MG63 (cell line): ENCODE measurements at regions not wholly inside any gene's neighbourhood (a gene's known extent, or its start where the extent isn't known, plus 50 kb on each side); places are given as distances from the start of the nearest gene placed in this dataset.

Source experiments
- DNase-seq: peaks from one replicate; pipeline ENCODE4 v3.0.0-alpha.2; 2020
- H3K27me3 ChIP-seq: fragments of 250-450 bp; sonication (Bioruptor Pico); 2 replicates; pipeline ENCODE4 v1.5.1; 2020; ENCODE audit warnings: mild to moderate bottlenecking, moderate library complexity
- H3K36me3 ChIP-seq: fragments of 250-450 bp; sonication (Bioruptor Pico); 2 replicates; pipeline ENCODE4 v1.5.1; 2020; ENCODE audit warnings: mild to moderate bottlenecking, moderate library complexity
- H3K4me3 ChIP-seq: fragments of 250-450 bp; sonication (Bioruptor Pico); 2 replicates; pipeline ENCODE4 v1.5.1; 2020; ENCODE audit warnings: mild to moderate bottlenecking, moderate library complexity
- H3K9me3 ChIP-seq: fragments of 250-450 bp; sonication (Bioruptor Pico); 2 replicates; pipeline ENCODE4 v1.5.1; 2020; ENCODE audit warnings: mild to moderate bottlenecking, moderate library complexity

- DNase-seq = no peak
- no peak overlapping the region for H3K4me3 ChIP-seq
- no peaks in the 10 kb centered on the region for H3K27me3 ChIP-seq
- no peaks in the 10 kb centered on the region for H3K9me3 ChIP-seq
- H3K36me3 ChIP-seq = no peaks in the 10 kb centered on the region
These were observed 406.9 kb upstream of the NCAM2 start for GRCh38 chr21:20591284-20591683.

GRCh38 chr21:20592463-20592862, 405.7 kb upstream of the NCAM2 start:
- no peak for DNase-seq
- H3K27me3 ChIP-seq = no peaks in the 10 kb centered on the region
- H3K4me3 ChIP-seq = no peak overlapping the region
- no peaks in the 10 kb centered on the region for H3K9me3 ChIP-seq
- H3K36me3 ChIP-seq = no peaks in the 10 kb centered on the region

- Histone ChIP-seq H3K9me3 (no peaks in the 10 kb centered on the region), H3K27me3 (no peaks in the 10 kb centered on the region), H3K4me3 (no peak overlapping the region), H3K36me3 (no peaks in the 10 kb centered on the region)
- no peak for DNase-seq
These were observed 395.0 kb upstream of the NCAM2 start for GRCh38 chr21:20603236-20603635.

GRCh38 chr21:20611008-20611407, 387.2 kb upstream of the NCAM2 start:
- Histone ChIP-seq H3K27me3 (no peaks in the 10 kb centered on the region), H3K4me3 (no peak overlapping the region), H3K9me3 (no peaks in the 10 kb centered on the region), H3K36me3 (no peaks in the 10 kb centered on the region)
- no peak for DNase-seq

- Histone ChIP-seq H3K36me3 (no peaks in the 10 kb centered on the region), H3K27me3 (no peaks in the 10 kb centered on the region), H3K9me3 (no peaks in the 10 kb centered on the region), H3K4me3 (no peak overlapping the region)
- DNase-seq = no peak
These were observed 384.6 kb upstream of the NCAM2 start for GRCh38 chr21:20613654-20614053.

GRCh38 chr21:20617130-20617529, 381.1 kb upstream of the NCAM2 start:
- no peak for DNase-seq
- no peaks in the 10 kb centered on the region for H3K9me3 ChIP-seq

GRCh38 chr21:20618878-20619277, 379.3 kb upstream of the NCAM2 start:
- no peaks in the 10 kb centered on the region for H3K9me3 ChIP-seq
- DNase-seq = no peak
- H3K27me3 ChIP-seq = no peaks in the 10 kb centered on the region
- H3K36me3 ChIP-seq = no peaks in the 10 kb centered on the region
- H3K4me3 ChIP-seq = no peak overlapping the region

More at GRCh38 chr21:20617130-20617529, 381.1 kb upstream of the NCAM2 start:
- H3K4me3 ChIP-seq = no peak overlapping the region
- H3K27me3 ChIP-seq = no peaks in the 10 kb centered on the region
- no peaks in the 10 kb centered on the region for H3K36me3 ChIP-seq

GRCh38 chr21:20627594-20627993, 370.6 kb upstream of the NCAM2 start:
- no peaks in the 10 kb centered on the region for H3K36me3 ChIP-seq
- no peak for DNase-seq
- H3K4me3 ChIP-seq = no peak overlapping the region
- H3K9me3 ChIP-seq = no peaks in the 10 kb centered on the region
- no peaks in the 10 kb centered on the region for H3K27me3 ChIP-seq

GRCh38 chr21:20631633-20632032, 366.6 kb upstream of the NCAM2 start:
- DNase-seq = no peak
- no peaks in the 10 kb centered on the region for H3K9me3 ChIP-seq
- H3K4me3 ChIP-seq = no peak overlapping the region
- H3K36me3 ChIP-seq = no peaks in the 10 kb centered on the region
- H3K27me3 ChIP-seq = no peaks in the 10 kb centered on the region

- Histone ChIP-seq H3K9me3 (no peaks in the 10 kb centered on the region), H3K27me3 (no peaks in the 10 kb centered on the region), H3K4me3 (no peak overlapping the region), H3K36me3 (no peaks in the 10 kb centered on the region)
- no peak for DNase-seq
These were observed 359.2 kb upstream of the NCAM2 start for GRCh38 chr21:20639026-20639425.

- no peaks in the 10 kb centered on the region for H3K36me3 ChIP-seq
- DNase-seq = no peak
- H3K4me3 ChIP-seq = no peak overlapping the region
- H3K27me3 ChIP-seq = no peaks in the 10 kb centered on the region
- H3K9me3 ChIP-seq = no peaks in the 10 kb centered on the region
These were observed 357.0 kb upstream of the NCAM2 start for GRCh38 chr21:20641241-20641640.

- no peak overlapping the region for H3K4me3 ChIP-seq
- no peaks in the 10 kb centered on the region for H3K36me3 ChIP-seq
- no peak for DNase-seq
- no peaks in the 10 kb centered on the region for H3K27me3 ChIP-seq
- no peaks in the 10 kb centered on the region for H3K9me3 ChIP-seq
These were observed 355.5 kb upstream of the NCAM2 start for GRCh38 chr21:20642681-20643080.

GRCh38 chr21:20644552-20644951, 353.7 kb upstream of the NCAM2 start:
- Histone ChIP-seq H3K4me3 (no peak overlapping the region), H3K9me3 (no peaks in the 10 kb centered on the region), H3K27me3 (no peaks in the 10 kb centered on the region), H3K36me3 (no peaks in the 10 kb centered on the region)
- DNase-seq = no peak

- no peak for DNase-seq
- H3K27me3 ChIP-seq = no peaks in the 10 kb centered on the region
These were observed 352.9 kb upstream of the NCAM2 start for GRCh38 chr21:20645344-20645743.

GRCh38 chr21:20646431-20647165, 351.6 kb upstream of the NCAM2 start:
- no peak for DNase-seq
- H3K4me3 ChIP-seq = no peak overlapping the region

More at GRCh38 chr21:20645344-20645743, 352.9 kb upstream of the NCAM2 start:
- Histone ChIP-seq H3K4me3 (no peak overlapping the region), H3K36me3 (no peaks in the 10 kb centered on the region), H3K9me3 (no peaks in the 10 kb centered on the region)

GRCh38 chr21:20647607-20648006, 350.6 kb upstream of the NCAM2 start:
- no peaks in the 10 kb centered on the region for H3K9me3 ChIP-seq
- DNase-seq = no peak
- no peak overlapping the region for H3K4me3 ChIP-seq
- H3K27me3 ChIP-seq = no peaks in the 10 kb centered on the region
- H3K36me3 ChIP-seq = no peaks in the 10 kb centered on the region

More at GRCh38 chr21:20646431-20647165, 351.6 kb upstream of the NCAM2 start:
- Histone ChIP-seq H3K9me3 (no peaks in the 10 kb centered on the region), H3K36me3 (no peaks in the 10 kb centered on the region), H3K27me3 (no peaks in the 10 kb centered on the region)

- Histone ChIP-seq H3K27me3 (no peaks in the 10 kb centered on the region), H3K4me3 (no peak overlapping the region), H3K36me3 (no peaks in the 10 kb centered on the region), H3K9me3 (no peaks in the 10 kb centered on the region)
- no peak for DNase-seq
These were observed 349.0 kb upstream of the NCAM2 start for GRCh38 chr21:20649231-20649630.

GRCh38 chr21:20652846-20653245, 345.4 kb upstream of the NCAM2 start:
- Histone ChIP-seq H3K36me3 (no peaks in the 10 kb centered on the region), H3K9me3 (no peaks in the 10 kb centered on the region), H3K27me3 (no peaks in the 10 kb centered on the region), H3K4me3 (no peak overlapping the region)
- no peak for DNase-seq
